SH-SY5Y (cell line): ENCODE measurements at regions not wholly inside any gene's neighbourhood (a gene's known extent, or its start where the extent isn't known, plus 50 kb on each side); places are given as distances from the start of the nearest gene placed in this dataset.

ENCODE experiments used
- GATA2 ChIP-seq: IDR thresholded peaks from 2 replicates; pipeline ENCODE4 v1.6.1; 2011; ENCODE audit warnings: mild to moderate bottlenecking, low read depth, low read length
- GATA3 ChIP-seq: IDR thresholded peaks from 2 replicates; pipeline ENCODE4 v1.6.1; 2011; ENCODE audit warnings: low read depth, mild to moderate bottlenecking, low read length, moderate library complexity

DNA sequence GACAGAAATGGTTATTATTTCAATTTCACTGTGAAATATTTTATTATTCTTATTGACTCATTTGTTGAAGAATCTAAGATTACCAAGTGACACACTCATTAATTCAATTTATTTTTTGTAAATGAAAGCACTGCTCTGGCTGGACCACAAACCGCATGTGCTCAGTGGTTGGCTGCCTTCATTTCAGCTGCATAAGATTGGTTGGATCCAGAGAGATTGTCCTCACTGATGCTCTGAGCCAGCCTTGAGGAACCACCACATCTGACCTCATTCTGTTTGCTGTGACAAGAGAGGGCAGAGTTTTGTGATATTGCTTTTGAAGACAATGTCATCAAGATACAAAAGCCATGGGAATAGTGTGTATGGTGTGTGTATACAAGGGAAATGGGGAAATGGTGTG, 192.1 kb downstream of the CYRIA start:
- TF ChIP-seq GATA3 (no peak), GATA2 (no peak)

- TF ChIP-seq GATA3 (no peak), GATA2 (no peak)
Measured at GRCh38 chr2:16470936-16471490, 194.6 kb downstream of the CYRIA start.

- TF ChIP-seq GATA2 = no peak
- no peak for TF ChIP-seq GATA3
Measured at GRCh38 chr2:16466821-16467151, 198.8 kb downstream of the CYRIA start.

DNA sequence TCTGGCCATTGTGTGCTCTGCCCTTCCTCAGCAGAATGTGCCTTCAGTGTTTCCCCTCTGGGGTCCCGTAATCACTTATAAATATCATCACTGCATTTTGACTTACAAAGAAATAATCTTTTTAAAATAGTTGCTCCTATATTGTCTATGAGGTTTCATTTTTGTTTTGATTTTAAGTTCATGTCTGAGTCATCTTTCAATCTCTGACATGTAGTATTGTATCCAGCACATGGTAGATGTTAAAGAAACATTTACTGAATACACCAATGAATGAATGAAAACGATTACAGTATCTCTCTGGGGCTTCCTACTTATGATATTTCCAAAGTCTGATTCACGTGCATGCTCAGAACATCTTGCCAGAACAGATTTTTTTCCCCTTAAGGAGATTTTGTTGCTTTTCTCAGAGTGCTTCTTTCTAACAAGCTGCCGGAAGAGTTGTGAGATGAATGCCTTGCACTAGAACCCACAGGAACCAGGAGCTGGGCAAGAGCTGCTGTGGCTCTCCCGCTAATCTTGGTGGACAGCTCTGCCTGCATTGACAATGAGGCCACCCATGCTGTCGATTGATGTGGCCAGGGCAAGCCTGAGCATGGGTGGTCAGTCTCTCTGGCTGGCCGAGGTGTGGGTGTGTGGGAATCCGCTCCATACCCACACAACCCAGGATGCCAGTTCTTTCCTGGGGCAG, 199.4 kb downstream of the CYRIA start:
- no peak for TF ChIP-seq GATA3
- TF ChIP-seq GATA2 = no peak

GRCh38 chr2:16464641-16465040, 201.0 kb downstream of the CYRIA start:
- no peak for TF ChIP-seq GATA2
- no peak for TF ChIP-seq GATA3

DNA sequence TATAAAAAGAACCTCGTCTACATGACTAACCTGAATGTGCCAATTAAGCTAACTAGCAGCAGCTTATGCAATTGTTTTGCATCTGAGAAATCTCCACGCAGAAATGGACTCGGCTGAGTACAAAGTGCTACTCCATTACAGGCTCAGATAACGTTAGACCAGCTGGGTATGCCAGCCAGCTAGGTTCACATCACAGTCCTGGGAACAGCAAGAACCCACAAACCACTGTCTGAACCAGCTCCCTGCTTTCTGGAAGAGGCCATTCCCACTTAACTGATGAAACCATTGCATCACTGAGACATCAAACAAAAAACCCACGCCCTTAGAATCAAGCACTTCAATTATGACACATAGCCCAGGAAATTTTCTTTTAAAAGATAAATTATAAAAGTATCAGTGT, 202.7 kb downstream of the CYRIA start:
- no peak for TF ChIP-seq GATA3
- no peak for TF ChIP-seq GATA2

- TF ChIP-seq GATA3 (no peak), GATA2 (no peak)
Measured at GRCh38 chr2:16461672-16462071, 204.0 kb downstream of the CYRIA start.

- TF ChIP-seq GATA3 = no peak
Measured at GRCh38 chr2:16459606-16460005, 206.0 kb downstream of the CYRIA start.

GRCh38 chr2:16454621-16455020, 211.0 kb downstream of the CYRIA start:
- TF ChIP-seq GATA2 (no peak), GATA3 (no peak)

GRCh38 chr2:16452123-16452522, 213.5 kb downstream of the CYRIA start:
- no peak for TF ChIP-seq GATA2
- TF ChIP-seq GATA3 = no peak

DNA sequence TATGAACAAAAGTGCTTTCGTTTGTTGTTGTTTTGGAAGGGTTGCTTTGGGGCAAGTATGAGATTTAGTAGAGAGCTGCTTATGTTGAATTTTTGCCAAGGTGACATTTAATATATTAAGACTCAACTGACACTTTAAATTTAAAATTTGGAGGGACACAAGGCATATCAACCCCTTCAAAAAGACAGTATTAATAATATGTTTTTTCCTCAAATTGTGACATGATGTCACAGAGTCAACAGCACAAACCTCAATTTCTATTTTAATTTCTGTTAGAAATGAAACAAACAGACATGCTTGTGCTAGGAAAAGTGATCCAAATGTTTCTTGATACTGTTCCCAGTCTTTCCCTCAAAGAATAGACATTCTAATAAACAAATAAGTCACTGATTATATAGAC, 218.9 kb downstream of the CYRIA start:
- TF ChIP-seq GATA2 (no peak), GATA3 (no peak)

GRCh38 chr2:16442971-16443370, 222.7 kb downstream of the CYRIA start:
- no peak for TF ChIP-seq GATA2
- TF ChIP-seq GATA3 = no peak

GRCh38 chr2:16441431-16441830, 224.2 kb downstream of the CYRIA start:
- TF ChIP-seq GATA2 (no peak), GATA3 (no peak)

- TF ChIP-seq GATA2 = no peak
- no peak for TF ChIP-seq GATA3
Measured at GRCh38 chr2:16440898-16441297, 224.7 kb downstream of the CYRIA start.

GRCh38 chr2:16438613-16439321, 226.9 kb downstream of the CYRIA start:
- TF ChIP-seq GATA3 = no peak
- TF ChIP-seq GATA2 = no peak

DNA sequence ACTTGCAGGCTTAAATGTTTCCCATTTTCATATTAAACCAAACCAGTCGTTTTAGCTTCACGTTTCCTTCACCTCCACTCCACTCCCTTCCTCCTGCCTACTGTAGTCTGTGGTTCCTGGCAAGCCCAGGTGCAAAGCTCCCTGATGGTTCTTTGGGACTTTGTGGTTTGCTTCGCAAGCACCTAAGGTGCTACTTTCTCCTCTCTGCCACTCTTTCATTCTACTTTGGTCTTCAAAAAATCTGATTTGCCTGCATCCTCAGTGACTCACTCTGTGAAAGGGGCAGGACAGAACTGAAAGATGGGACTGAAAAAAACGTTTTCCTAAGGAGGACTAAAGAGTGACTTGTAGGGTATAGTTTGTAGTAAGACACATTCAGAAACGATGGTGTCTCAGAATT, 228.4 kb downstream of the CYRIA start:
- TF ChIP-seq GATA2 (no peak), GATA3 (no peak)
